Astrocyte of the cerebellum (primary cell): ENCODE measurements at regions not wholly inside any gene's neighbourhood (a gene's known extent, or its start where the extent isn't known, plus 50 kb on each side); places are given as distances from the start of the nearest gene placed in this dataset.

ENCODE experiments used
- DNase-seq: peaks from one replicate; pipeline ENCODE4 v3.0.0-alpha.2; 2011; ENCODE audit warnings: low read depth
- H3K4me3 ChIP-seq: 2 replicates; pipeline ENCODE4 v1.5.1; 2011; ENCODE audit warnings: mild to moderate bottlenecking, low read depth, low read length, moderate library complexity
- in situ Hi-C: cut with HindIII; loops from 2 replicates; pipeline ENCODE4 v1.10.0; 2017; ENCODE audit warnings: low sequenced_read_pairs
- TF ChIP-seq, protein P1 (sequence below): IDR thresholded peaks from 2 replicates; pipeline ENCODE4 v1.5.1; 2012; ENCODE audit warnings: low read length, low read depth, moderate library complexity, mild to moderate bottlenecking; ENCODE audit errors: missing control alignments

DNA sequence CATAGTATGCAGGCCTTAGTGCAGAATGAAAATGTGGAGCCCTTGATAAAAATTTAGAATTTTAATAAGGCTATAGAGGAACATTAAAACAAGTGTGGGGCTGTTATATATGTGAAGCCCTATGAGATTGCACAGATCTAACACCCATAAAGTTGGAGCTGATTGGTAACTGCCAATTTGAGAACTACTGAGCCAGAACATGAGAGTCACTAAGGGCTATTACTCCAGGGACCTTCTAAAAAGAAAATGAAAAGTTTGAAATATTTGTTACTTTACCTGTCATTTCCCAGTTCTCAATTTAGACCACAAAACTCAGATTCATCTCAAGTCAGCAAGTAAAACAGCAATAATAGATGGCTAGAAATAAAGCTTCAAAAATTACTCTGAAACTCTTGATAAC lies 898.6 kb downstream of the TLE1 start:
- H3K4me3 ChIP-seq: no peak overlapping the region
- no peak for DNase-seq

DNA sequence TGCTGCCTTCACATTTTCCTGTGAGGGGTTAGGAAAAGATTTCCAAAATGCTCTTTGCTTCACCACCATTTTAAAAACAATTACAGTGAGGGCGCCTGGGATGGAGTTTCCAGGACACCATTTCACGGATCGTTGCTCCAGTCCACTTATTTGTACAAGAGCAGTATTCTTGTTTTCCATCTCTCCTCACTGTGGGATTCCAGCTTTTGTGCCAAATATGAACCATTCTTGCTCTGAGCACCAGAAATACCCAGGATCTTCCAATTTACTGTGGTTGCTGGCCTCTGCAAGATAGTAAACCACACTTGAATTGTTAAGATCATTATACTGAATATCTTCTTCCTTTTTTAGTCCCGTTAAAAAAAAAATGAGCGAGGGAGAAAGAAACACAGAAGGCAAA lies 899.5 kb downstream of the TLE1 start:
- DNase-seq: peak; percentile 92
- in situ Hi-C loops: no loop called here
- TF ChIP-seq, protein P1, sequence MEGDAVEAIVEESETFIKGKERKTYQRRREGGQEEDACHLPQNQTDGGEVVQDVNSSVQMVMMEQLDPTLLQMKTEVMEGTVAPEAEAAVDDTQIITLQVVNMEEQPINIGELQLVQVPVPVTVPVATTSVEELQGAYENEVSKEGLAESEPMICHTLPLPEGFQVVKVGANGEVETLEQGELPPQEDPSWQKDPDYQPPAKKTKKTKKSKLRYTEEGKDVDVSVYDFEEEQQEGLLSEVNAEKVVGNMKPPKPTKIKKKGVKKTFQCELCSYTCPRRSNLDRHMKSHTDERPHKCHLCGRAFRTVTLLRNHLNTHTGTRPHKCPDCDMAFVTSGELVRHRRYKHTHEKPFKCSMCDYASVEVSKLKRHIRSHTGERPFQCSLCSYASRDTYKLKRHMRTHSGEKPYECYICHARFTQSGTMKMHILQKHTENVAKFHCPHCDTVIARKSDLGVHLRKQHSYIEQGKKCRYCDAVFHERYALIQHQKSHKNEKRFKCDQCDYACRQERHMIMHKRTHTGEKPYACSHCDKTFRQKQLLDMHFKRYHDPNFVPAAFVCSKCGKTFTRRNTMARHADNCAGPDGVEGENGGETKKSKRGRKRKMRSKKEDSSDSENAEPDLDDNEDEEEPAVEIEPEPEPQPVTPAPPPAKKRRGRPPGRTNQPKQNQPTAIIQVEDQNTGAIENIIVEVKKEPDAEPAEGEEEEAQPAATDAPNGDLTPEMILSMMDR: no peak
- H3K4me3 ChIP-seq: no peak overlapping the region

More for the DNA sequence above, 898.6 kb downstream of the TLE1 start:
- TF ChIP-seq, protein P1: no peak
- in situ Hi-C loops: no loop called here

DNA sequence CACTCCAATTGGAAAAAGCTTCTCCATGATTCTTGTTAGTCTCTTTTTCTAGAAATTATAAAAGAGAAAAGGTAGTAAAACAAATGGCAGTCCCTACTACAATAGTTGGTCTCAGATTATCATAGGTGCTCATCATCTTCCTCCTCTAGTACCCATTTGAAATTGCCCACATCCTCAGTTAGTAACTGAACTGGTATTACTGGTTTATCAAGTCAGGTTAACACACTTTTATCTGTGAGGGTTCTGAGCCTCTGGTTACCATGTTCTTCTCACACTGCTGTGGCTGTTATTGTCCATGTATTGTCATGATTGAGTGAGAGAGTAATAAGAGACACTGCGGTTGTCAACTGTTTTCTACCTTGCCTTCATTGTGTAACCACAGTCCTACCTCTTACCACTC lies 901.7 kb downstream of the TLE1 start:
- TF ChIP-seq, protein P1: no peak
- no peak overlapping the region for H3K4me3 ChIP-seq
- DNase-seq: no peak
- in situ Hi-C loops: no loop called here

DNA sequence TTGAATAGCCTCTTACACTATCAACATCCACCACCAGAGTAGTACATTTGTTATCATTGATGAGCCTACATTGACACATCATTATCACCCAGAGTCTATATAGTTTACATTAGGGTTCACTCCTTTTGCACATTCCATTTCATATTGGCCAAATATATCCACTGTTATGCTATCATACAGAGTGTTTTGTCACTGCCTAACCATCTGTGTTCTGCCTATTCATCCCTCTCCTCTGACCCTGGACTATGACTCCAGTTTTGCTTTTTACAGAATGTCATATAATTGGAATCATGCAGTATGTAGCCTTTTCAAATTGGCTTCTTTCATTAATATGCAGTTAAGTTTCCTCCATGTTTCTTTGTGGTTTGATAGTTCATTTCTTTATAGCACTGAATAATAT lies 904.7 kb downstream of the TLE1 start:
- in situ Hi-C loops: no loop called here
- TF ChIP-seq, protein P1: no peak
- no peak for DNase-seq
- H3K4me3 ChIP-seq: no peak overlapping the region

DNA sequence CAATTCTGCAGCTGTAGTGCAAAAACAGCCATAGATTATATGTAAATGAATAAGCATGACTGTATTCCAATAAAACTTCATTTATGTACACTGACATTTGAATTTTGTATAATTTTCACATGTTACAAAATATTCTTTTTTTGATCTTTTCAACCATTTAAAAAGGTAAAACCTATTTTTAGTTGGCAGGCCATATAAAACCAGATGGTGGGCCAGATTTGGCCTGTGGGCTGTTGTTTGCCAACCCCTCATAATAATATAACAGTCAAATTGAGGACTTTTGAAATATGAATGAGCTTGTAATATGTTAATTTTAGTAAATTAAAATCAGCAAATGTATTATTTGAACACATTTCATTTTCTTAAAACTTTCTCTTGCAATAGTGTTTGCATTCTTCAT lies 913.4 kb downstream of the TLE1 start:
- in situ Hi-C loops: no loop called here
- no peak for DNase-seq
- TF ChIP-seq, protein P1: no peak
- no peak overlapping the region for H3K4me3 ChIP-seq

DNA sequence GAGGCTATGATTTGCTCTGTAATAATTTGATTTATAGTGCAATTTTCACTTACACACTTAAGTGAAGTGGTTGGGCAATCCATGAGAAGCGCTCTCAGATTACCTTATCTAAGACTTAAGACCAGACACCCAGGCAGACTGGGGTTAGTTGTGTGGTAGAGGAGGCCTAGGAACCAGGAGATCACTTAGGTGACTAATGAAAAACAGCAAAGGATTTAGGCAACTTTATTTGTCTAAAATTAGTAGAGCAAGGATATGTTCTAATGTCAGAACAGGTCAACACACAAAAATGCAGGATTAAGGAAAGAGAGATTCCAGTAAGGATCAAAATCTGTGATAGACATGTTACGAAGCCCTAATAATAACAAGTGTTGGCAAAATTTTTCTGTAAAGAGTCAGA lies 913.8 kb downstream of the TLE1 start:
- TF ChIP-seq, protein P1: no peak
- DNase-seq: no peak
- in situ Hi-C loops: no loop called here
- no peak overlapping the region for H3K4me3 ChIP-seq

DNA sequence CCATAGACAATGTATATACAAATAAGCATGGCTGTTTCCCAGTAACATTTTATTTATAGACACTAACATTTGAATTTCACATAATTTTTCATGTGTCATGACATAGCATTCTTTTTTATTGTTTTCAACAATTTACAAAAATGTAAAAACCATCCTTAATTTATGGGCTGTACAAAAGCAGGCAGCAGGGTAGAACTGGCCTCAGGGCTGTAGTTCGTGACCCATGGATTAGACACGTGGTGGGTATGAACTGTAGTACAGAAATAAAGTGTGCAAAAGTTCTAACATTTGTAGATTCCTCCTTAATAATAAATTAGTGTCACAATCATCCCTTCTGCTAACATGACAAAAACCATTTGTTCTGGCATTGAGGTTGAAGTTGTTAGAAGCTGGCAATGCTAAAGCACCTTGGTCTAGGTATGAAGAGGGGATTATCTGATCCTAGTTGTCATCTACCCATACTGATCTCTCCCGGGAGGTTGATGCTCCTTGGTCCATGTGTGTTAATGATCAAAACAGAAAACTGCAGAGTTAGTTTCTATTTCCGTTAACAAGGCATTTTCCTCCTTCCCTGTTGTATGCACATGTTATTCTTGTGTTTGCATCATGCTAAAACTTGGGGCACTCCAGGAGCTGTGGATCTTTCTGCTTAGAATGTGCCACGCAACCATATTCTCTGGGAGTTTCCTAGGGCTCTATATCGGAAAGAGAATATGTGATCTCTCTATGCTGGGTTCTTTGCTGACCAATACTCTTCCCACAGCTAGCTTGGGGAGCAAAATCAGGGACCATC lies 917.6 kb downstream of the TLE1 start:
- TF ChIP-seq, protein P1: no peak
- no peak for DNase-seq
- in situ Hi-C loops: no loop called here
- H3K4me3 ChIP-seq: no peak overlapping the region
